HCT116 (cell line): ENCODE measurements at regions not wholly inside any gene's neighbourhood (a gene's known extent, or its start where the extent isn't known, plus 50 kb on each side); places are given as distances from the start of the nearest gene placed in this dataset.

ENCODE experiments used
- CBX3 ChIP-seq: IDR thresholded peaks from 2 replicates; pipeline ENCODE4 v1.6.1; 2012; ENCODE audit warnings: low read depth
- CEBPB ChIP-seq: IDR thresholded peaks from 2 replicates; pipeline ENCODE4 v1.6.1; 2012; ENCODE audit warnings: low read depth
- CTCF ChIP-seq, 3 experiments: fragments of 200-600 bp in 1 of 3; sonication (generic) in 1 of 3; IDR thresholded peaks in 2 of 3; conservative IDR thresholded peaks in 1 of 3; 2 replicates each; pipeline ENCODE4 v1.5.1; 2012 to 2017; ENCODE audit warnings: low read depth in 2 of 3, low read length in 2 of 3, antibody characterized with exemption in 1 of 3, borderline replicate concordance in 1 of 3, control low read depth in 1 of 3, mild to moderate bottlenecking in 1 of 3, mixed read lengths in 1 of 3, mixed run types in 1 of 3, moderate library complexity in 1 of 3; ENCODE audit not compliant: insufficient read depth in 1 of 3
- EZH2 ChIP-seq: fragments of 200-600 bp; sonication (generic); IDR thresholded peaks from 2 replicates; pipeline ENCODE4 v1.6.1; 2017; ENCODE audit warnings: antibody characterized with exemption, mixed run types
- MAX ChIP-seq: IDR thresholded peaks from 2 replicates; pipeline ENCODE4 v1.6.1; 2012
- POLR2A ChIP-seq: IDR thresholded peaks from 2 replicates; pipeline ENCODE4 v1.7.0; 2011; ENCODE audit warnings: borderline replicate concordance; ENCODE audit not compliant: insufficient read depth, insufficient read length; ENCODE audit errors: extremely low read depth
- POLR2AphosphoS5 ChIP-seq: IDR thresholded peaks from 2 replicates; pipeline ENCODE4 v1.6.1; 2011; ENCODE audit warnings: mild to moderate bottlenecking, low read depth, low read length, moderate library complexity
- RAD21 ChIP-seq: IDR thresholded peaks from 2 replicates; pipeline ENCODE4 v1.6.1; 2012; ENCODE audit warnings: low read depth, mild to moderate bottlenecking
- REST ChIP-seq: IDR thresholded peaks from 2 replicates; pipeline ENCODE4 v1.6.1; 2012; ENCODE audit warnings: low read depth
- SRF ChIP-seq: IDR thresholded peaks from 2 replicates; pipeline ENCODE4 v1.6.1; 2012; ENCODE audit warnings: low read depth
- YY1 ChIP-seq: IDR thresholded peaks from 2 replicates; pipeline ENCODE4 v1.6.1; 2011; ENCODE audit warnings: low read length, low read depth, moderate library complexity, mild to moderate bottlenecking; ENCODE audit not compliant: insufficient replicate concordance; ENCODE audit errors: extremely low read depth
- ZFX ChIP-seq: fragments of 450-650 bp; IDR thresholded peaks from 2 replicates; pipeline ENCODE4 v1.6.1; 2017
- ZNF274 ChIP-seq: fragments of 200-500 bp; sonication (Bioruptor generic); IDR thresholded peaks from 2 replicates; pipeline ENCODE4 v1.6.1; 2014; ENCODE audit warnings: mild to moderate bottlenecking, low read depth, low read length, inconsistent platforms

GRCh38 chr9:80305136-80305535 is 733.4 kb downstream of the TLE4 start:
- no peak for TF ChIP-seq EZH2
- TF ChIP-seq POLR2A, result no peak
- no peak for TF ChIP-seq CTCF (IDR thresholded peaks at IDR 0.05 in 2 of 3, conservative IDR thresholded peaks at IDR 0.05 in 1 of 3; ENCODE audit: borderline replicate concordance in 1 of 3, insufficient read depth in 1 of 3, low read depth in 2 of 3, low read length in 2 of 3)
- no peak for TF ChIP-seq YY1
- no peak for TF ChIP-seq MAX
- no peak for TF ChIP-seq SRF
- TF ChIP-seq POLR2AphosphoS5, result no peak
- no peak for TF ChIP-seq RAD21
- no peak for TF ChIP-seq REST
- no peak for TF ChIP-seq ZFX
- no peak for TF ChIP-seq CEBPB
- no peak for TF ChIP-seq CBX3
- TF ChIP-seq ZNF274, result no peak
